B cell (primary cell): ENCODE measurements at regions not wholly inside any gene's neighbourhood (a gene's known extent, or its start where the extent isn't known, plus 50 kb on each side); places are given as distances from the start of the nearest gene placed in this dataset.

Experiments
- CTCF ChIP-seq: fragments of 200-600 bp; IDR thresholded peaks from one replicate; pipeline ENCODE4 v1.8.0; 2022; ENCODE audit warnings: antibody characterized with exemption, mild to moderate bottlenecking
- EZH2 ChIP-seq: IDR thresholded peaks from 2 replicates; pipeline ENCODE4 v1.6.1; 2012; ENCODE audit warnings: borderline replicate concordance, low read depth, mild to moderate bottlenecking, moderate library complexity, low read length; ENCODE audit not compliant: insufficient read depth, poor library complexity, severe bottlenecking

- TF ChIP-seq CTCF (no peak), EZH2 (no peak)
Measured at GRCh38 chr15:47932261-47932660, 188.5 kb upstream of the SLC24A5 start.
